ENCODE measurements at regions not wholly inside any gene's neighbourhood (a gene's known extent, or its start where the extent isn't known, plus 50 kb on each side); places are given as distances from the start of the nearest gene placed in this dataset.

DNA sequence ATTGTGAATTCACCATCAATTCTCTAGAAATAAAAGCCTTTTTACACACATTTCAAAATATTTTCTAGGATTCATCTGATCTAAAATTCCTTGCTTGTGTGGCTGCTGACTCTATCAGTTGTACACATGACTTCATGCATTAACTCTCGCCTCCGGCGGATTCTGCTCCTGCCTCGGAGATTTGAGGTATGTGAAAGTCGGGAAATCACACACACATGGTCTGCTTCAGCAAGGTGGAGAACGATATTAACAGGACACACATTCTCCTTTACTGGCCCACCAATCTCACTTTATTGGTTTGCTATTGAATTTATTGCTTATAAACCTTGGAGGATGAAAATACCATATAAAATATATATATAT is 855.7 kb downstream of the SLITRK5 start:
- no peak overlapping the region for H3K4me3 ChIP-seq (replicated peaks; ENCODE audit: low read depth, low read length)
- TF ChIP-seq, protein P1, sequence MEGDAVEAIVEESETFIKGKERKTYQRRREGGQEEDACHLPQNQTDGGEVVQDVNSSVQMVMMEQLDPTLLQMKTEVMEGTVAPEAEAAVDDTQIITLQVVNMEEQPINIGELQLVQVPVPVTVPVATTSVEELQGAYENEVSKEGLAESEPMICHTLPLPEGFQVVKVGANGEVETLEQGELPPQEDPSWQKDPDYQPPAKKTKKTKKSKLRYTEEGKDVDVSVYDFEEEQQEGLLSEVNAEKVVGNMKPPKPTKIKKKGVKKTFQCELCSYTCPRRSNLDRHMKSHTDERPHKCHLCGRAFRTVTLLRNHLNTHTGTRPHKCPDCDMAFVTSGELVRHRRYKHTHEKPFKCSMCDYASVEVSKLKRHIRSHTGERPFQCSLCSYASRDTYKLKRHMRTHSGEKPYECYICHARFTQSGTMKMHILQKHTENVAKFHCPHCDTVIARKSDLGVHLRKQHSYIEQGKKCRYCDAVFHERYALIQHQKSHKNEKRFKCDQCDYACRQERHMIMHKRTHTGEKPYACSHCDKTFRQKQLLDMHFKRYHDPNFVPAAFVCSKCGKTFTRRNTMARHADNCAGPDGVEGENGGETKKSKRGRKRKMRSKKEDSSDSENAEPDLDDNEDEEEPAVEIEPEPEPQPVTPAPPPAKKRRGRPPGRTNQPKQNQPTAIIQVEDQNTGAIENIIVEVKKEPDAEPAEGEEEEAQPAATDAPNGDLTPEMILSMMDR (IDR thresholded peaks at IDR 0.05; ENCODE audit: low read length, missing control alignments): no peak
- no peak for DNase-seq (ENCODE audit: low read depth)

DNA sequence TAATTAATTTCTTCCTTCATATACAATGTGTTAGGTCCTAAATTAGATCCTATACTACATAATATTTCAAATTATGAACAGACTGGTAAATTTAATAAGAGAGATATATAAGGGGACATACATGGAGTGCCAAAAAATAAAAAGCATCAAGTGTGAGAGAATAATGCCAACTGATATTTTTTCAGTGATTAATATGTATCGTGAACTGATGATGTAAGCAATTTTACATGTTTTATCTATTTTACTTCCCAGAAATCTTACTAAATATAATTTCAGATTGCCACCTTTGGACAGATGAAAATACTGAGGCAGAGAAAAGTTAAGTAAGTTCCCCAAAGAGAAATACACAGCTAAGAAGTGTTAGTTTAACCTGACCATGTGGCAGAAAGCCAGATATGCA is 870.8 kb downstream of the SLITRK5 start:
- H3K4me3 ChIP-seq (replicated peaks; ENCODE audit: low read depth, low read length): no peak overlapping the region
- no peak for DNase-seq (ENCODE audit: low read depth)
- TF ChIP-seq, protein P1 (IDR thresholded peaks at IDR 0.05; ENCODE audit: low read length, missing control alignments): no peak

- no peak for DNase-seq (ENCODE audit: low read depth)
- no peak overlapping the region for H3K4me3 ChIP-seq (replicated peaks; ENCODE audit: low read depth, low read length)
- TF ChIP-seq, protein P1 (IDR thresholded peaks at IDR 0.05; ENCODE audit: low read length, missing control alignments): no peak
Observed at GRCh38 chr13:88544836-88545235, 873.7 kb downstream of the SLITRK5 start.

DNA sequence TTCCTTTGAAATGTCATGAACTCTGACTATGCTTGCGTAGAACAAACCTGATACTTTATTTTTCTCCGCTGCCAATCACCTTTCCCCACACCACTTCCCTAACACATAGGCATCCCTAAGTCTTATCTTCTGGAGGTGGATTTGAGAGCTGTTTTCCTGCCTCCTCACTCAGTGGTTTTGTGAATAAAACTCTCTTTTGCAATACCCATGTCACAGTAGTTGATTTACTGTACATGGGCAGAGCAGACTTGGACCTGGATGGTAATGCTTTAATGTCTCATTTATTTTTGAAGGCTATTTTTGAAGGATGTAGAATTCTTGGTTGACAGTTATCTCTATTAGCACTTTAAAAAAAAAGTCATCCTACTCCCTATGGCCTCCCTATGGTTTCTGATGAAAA is 881.8 kb downstream of the SLITRK5 start:
- no peak overlapping the region for H3K4me3 ChIP-seq (replicated peaks; ENCODE audit: low read depth, low read length)
- DNase-seq (ENCODE audit: low read depth): no peak
- TF ChIP-seq, protein P1 (IDR thresholded peaks at IDR 0.05; ENCODE audit: low read length, missing control alignments): no peak

GRCh38 chr13:88565566-88565965 is 894.4 kb downstream of the SLITRK5 start:
- H3K4me3 ChIP-seq (replicated peaks; ENCODE audit: low read depth, low read length): no peak overlapping the region
- TF ChIP-seq, protein P1 (IDR thresholded peaks at IDR 0.05; ENCODE audit: low read length, missing control alignments): no peak
- DNase-seq (ENCODE audit: low read depth): no peak

DNA sequence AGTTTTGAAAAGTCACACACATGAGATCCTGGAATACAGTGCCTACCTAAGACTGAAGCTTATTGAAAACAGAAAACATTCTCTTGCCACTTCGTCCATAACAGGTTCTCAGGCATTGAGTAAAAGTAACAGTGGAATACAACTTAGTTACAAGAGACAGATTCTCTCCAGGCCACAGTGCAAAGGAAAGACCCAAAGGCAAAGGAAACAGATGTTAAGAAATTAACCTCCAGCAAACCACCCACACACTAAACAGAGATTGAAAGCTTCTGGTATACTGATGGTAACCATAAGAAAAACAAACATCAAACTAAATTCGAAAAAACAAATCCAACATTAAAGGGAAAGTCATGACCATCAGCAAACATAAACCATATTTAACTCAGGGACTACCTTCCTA is 914.7 kb downstream of the SLITRK5 start:
- DNase-seq (ENCODE audit: low read depth): no peak
- TF ChIP-seq, protein P1 (IDR thresholded peaks at IDR 0.05; ENCODE audit: low read length, missing control alignments): no peak
- H3K4me3 ChIP-seq (replicated peaks; ENCODE audit: low read depth, low read length): no peak overlapping the region

GRCh38 chr13:88586263-88586662 is 915.1 kb downstream of the SLITRK5 start:
- TF ChIP-seq, protein P1 (IDR thresholded peaks at IDR 0.05; ENCODE audit: low read length, missing control alignments): no peak
- H3K4me3 ChIP-seq (replicated peaks; ENCODE audit: low read depth, low read length): no peak overlapping the region
- no peak for DNase-seq (ENCODE audit: low read depth)
